Ectodermal cell (in vitro differentiated cells): ENCODE measurements at regions not wholly inside any gene's neighbourhood (a gene's known extent, or its start where the extent isn't known, plus 50 kb on each side); places are given as distances from the start of the nearest gene placed in this dataset.

Experiments
- H3K27ac ChIP-seq: 2 replicates; pipeline ENCODE4 v1.7.0; 2013; ENCODE audit warnings: mild to moderate bottlenecking, low read depth, low read length; ENCODE audit not compliant: insufficient read depth, poor library complexity, severe bottlenecking
- H3K27me3 ChIP-seq: 2 replicates; pipeline ENCODE4 v1.7.0; 2013; ENCODE audit warnings: mild to moderate bottlenecking, low read length; ENCODE audit not compliant: insufficient read depth, control insufficient read depth, poor library complexity, severe bottlenecking
- H3K36me3 ChIP-seq: one replicate; pipeline ENCODE4 v1.7.0; 2013; ENCODE audit warnings: low read length; ENCODE audit not compliant: control insufficient read depth, insufficient read depth
- H3K4me1 ChIP-seq: one replicate; pipeline ENCODE4 v1.7.0; 2013; ENCODE audit warnings: low read length; ENCODE audit not compliant: control insufficient read depth, insufficient read depth
- H3K4me3 ChIP-seq: 2 replicates; pipeline ENCODE4 v1.7.0; 2013; ENCODE audit warnings: low read depth, low read length, control low read depth; ENCODE audit not compliant: insufficient read depth
- H3K9me3 ChIP-seq: 2 replicates; pipeline ENCODE4 v1.7.0; 2013; ENCODE audit warnings: mild to moderate bottlenecking, low read length, moderate library complexity; ENCODE audit not compliant: control insufficient read depth
- WGBS, 2 experiments: methylation state at CpG; one replicate each; pipeline ENCODE4 v1.1.7; 2013; ENCODE audit warnings: missing lambda C conversion rate in 2 of 2; 5-methylcytosine and 5-hydroxymethylcytosine counted together

DNA sequence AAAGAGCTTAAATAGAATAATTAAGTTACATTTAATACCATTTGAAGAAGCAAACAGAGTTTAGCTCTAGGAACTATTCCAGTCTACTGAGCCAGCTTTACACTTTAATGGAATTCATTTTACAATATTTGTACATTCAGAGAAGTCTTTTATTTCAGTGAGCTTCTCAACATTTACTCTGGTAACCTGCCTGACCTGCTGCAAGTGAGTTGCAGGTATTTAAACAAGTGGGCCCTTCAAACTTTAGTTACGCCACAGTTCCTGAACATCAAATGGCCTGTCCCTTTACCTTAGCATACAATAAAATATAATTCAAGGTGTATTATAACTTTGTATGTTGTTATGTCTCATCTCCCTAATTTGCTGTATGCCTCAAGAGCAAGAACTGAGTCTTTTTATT is 121.6 kb upstream of the SEMA3C start:
- WGBS, 2 experiments = 83% methylated on average over 1 of the region's 1 CpG; no CpG with 5 or more reads in 1 of the 2 experiments
- Histone ChIP-seq H3K4me3 (no peak overlapping the region), H3K4me1 (no peaks in the 10 kb centered on the region), H3K9me3 (no peaks in the 10 kb centered on the region), H3K36me3 (no peaks in the 10 kb centered on the region), H3K27ac (no peak overlapping the region), H3K27me3 (no peaks in the 10 kb centered on the region)

GRCh38 chr7:81036871-81037270 is 118.0 kb upstream of the SEMA3C start:
- no peaks in the 10 kb centered on the region for H3K36me3 ChIP-seq
- no peak overlapping the region for H3K4me3 ChIP-seq
- H3K4me1 ChIP-seq = no peaks in the 10 kb centered on the region
- H3K9me3 ChIP-seq = no peaks in the 10 kb centered on the region
- no peaks in the 10 kb centered on the region for H3K27me3 ChIP-seq
- H3K27ac ChIP-seq = no peak overlapping the region

DNA sequence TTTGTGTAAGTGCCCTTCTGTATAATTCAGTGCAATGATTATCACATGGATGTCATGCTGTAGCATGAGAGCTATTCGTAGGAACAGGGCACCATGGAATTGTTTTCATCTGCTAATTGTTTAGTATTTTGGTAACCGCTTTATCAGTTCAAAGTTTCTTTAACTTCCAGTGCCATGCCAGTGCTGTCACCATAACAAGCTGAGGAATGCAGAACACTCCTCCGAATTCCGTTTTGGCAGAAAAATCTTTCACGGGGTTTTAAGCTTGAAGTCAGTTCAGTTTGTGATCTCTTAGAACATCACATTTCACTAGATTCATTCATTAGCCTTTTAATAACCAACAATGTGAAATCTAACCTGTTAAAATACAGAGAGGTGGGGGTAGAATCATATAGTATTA is 117.2 kb upstream of the SEMA3C start:
- Histone ChIP-seq H3K4me1 (no peaks in the 10 kb centered on the region), H3K36me3 (no peaks in the 10 kb centered on the region), H3K4me3 (no peak overlapping the region), H3K27ac (no peak overlapping the region), H3K9me3 (no peaks in the 10 kb centered on the region), H3K27me3 (no peaks in the 10 kb centered on the region)
- WGBS, 2 experiments = 86 to 87% methylated on average over 5 of the region's 5 CpGs

- Histone ChIP-seq H3K27ac (no peak overlapping the region), H3K27me3 (no peaks in the 10 kb centered on the region), H3K36me3 (no peaks in the 10 kb centered on the region), H3K9me3 (no peaks in the 10 kb centered on the region), H3K4me1 (no peaks in the 10 kb centered on the region), H3K4me3 (no peak overlapping the region)
- WGBS, 2 experiments = 85 to 97% methylated on average over 2 of the region's 3 CpGs
Observed at GRCh38 chr7:81031996-81032395, 113.1 kb upstream of the SEMA3C start.

GRCh38 chr7:81031243-81031642 is 112.4 kb upstream of the SEMA3C start:
- no peaks in the 10 kb centered on the region for H3K36me3 ChIP-seq
- WGBS, 2 experiments = 50 to 80% methylated on average over 1 of the region's 2 CpGs
- no peaks in the 10 kb centered on the region for H3K4me1 ChIP-seq
- no peak overlapping the region for H3K4me3 ChIP-seq
- no peaks in the 10 kb centered on the region for H3K9me3 ChIP-seq
- no peaks in the 10 kb centered on the region for H3K27me3 ChIP-seq
- no peak overlapping the region for H3K27ac ChIP-seq

DNA sequence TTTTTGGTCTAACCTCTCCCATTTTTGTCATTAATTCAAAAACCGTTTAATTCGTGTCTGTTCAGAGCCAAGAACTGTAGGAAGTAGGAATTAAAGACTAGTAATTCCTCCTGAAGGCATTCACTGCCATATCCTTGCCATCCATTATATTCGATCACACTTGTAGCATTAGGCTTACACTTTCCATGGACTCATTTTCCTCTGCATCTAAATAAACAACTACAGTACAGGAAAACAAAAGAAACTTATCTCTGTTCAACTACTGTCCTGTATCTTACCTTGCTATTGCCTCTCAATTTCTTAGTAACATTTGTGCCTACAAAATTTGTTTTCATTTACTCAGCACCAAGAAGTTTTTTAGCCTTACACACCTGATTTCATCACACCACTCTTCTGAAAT is 111.6 kb upstream of the SEMA3C start:
- no peak overlapping the region for H3K4me3 ChIP-seq
- H3K27me3 ChIP-seq = no peaks in the 10 kb centered on the region
- H3K4me1 ChIP-seq = no peaks in the 10 kb centered on the region
- H3K36me3 ChIP-seq = no peaks in the 10 kb centered on the region
- no peak overlapping the region for H3K27ac ChIP-seq
- 90 to 95% methylated on average over 3 of the region's 3 CpGs for WGBS, 2 experiments
- no peaks in the 10 kb centered on the region for H3K9me3 ChIP-seq

DNA sequence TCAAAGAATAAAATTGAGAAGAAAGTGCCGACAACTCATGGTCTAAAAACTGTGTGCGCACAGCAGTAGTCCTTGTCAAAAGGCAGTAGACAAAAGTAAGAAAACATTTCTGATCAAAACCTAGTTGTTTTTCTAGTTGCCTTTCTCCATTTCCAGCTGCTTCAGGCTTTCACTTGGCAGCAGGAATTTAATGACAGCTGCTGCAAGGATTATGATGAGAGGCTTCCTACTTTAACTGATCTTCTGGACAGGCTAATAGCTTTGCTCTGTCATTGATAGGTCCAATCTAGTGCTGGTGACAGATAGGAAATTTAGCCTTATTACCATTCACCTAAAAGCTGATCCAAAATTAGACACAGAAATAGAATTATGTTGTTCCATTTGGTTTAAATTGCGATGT is 110.7 kb upstream of the SEMA3C start:
- no peak overlapping the region for H3K4me3 ChIP-seq
- no peak overlapping the region for H3K27ac ChIP-seq
- H3K36me3 ChIP-seq = no peaks in the 10 kb centered on the region
- no peaks in the 10 kb centered on the region for H3K9me3 ChIP-seq
- no peaks in the 10 kb centered on the region for H3K4me1 ChIP-seq
- 88 to 96% methylated on average over 3 of the region's 3 CpGs for WGBS, 2 experiments
- no peaks in the 10 kb centered on the region for H3K27me3 ChIP-seq

- Histone ChIP-seq H3K4me1 (no peaks in the 10 kb centered on the region), H3K4me3 (no peak overlapping the region), H3K27ac (no peak overlapping the region), H3K36me3 (no peaks in the 10 kb centered on the region), H3K9me3 (no peaks in the 10 kb centered on the region), H3K27me3 (no peaks in the 10 kb centered on the region)
- WGBS, 2 experiments = 100% methylated on average over 1 of the region's 2 CpGs; no CpG with 5 or more reads in 1 of the 2 experiments
Observed at GRCh38 chr7:81025360-81025759, 106.5 kb upstream of the SEMA3C start.

DNA sequence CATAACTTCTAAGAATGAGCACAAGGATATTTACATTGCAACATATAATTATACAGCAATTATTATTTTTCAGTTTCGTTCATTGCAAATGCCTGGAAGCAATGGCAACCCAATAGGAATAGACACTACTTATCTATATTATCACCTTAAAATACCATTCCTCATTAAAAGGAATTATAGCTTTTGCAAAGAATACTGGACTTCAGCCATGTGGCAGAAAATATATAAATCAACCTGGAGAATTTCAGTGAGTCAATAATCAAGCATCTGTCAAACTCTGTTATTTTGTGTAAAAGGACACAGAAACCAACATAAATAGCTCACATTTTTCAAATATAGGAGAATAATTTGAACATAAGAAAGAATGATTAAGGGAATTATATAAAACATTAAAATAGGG is 96.1 kb upstream of the SEMA3C start:
- no peak overlapping the region for H3K27ac ChIP-seq
- no peaks in the 10 kb centered on the region for H3K36me3 ChIP-seq
- H3K4me1 ChIP-seq = no peaks in the 10 kb centered on the region
- no peak overlapping the region for H3K4me3 ChIP-seq
- H3K9me3 ChIP-seq = no peaks in the 10 kb centered on the region
- WGBS, 2 experiments = 92 to 100% methylated on average over 1 of the region's 1 CpG
- no peaks in the 10 kb centered on the region for H3K27me3 ChIP-seq

DNA sequence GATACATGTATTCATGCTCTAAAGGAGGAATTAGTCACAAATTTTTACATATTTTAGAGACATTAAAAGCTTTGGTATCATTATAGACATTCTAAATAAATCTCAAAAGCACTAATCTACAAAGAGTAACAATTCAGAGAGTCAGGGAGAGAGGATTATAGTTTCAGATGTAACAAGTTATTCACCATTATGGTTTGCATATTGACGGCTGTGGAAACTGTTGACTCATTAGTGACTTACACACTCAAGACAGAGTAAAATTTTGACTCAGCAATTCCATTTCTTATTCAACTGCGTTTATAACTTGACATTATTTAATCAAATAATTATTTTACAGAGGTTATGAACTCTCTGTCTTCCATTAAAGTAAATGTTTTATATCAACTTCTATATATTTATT is 95.4 kb upstream of the SEMA3C start:
- 94 to 100% methylated on average over 1 to 2 of the region's 2 CpGs for WGBS, 2 experiments
- no peak overlapping the region for H3K27ac ChIP-seq
- H3K27me3 ChIP-seq = no peaks in the 10 kb centered on the region
- no peaks in the 10 kb centered on the region for H3K36me3 ChIP-seq
- no peaks in the 10 kb centered on the region for H3K9me3 ChIP-seq
- no peak overlapping the region for H3K4me3 ChIP-seq
- no peaks in the 10 kb centered on the region for H3K4me1 ChIP-seq

DNA sequence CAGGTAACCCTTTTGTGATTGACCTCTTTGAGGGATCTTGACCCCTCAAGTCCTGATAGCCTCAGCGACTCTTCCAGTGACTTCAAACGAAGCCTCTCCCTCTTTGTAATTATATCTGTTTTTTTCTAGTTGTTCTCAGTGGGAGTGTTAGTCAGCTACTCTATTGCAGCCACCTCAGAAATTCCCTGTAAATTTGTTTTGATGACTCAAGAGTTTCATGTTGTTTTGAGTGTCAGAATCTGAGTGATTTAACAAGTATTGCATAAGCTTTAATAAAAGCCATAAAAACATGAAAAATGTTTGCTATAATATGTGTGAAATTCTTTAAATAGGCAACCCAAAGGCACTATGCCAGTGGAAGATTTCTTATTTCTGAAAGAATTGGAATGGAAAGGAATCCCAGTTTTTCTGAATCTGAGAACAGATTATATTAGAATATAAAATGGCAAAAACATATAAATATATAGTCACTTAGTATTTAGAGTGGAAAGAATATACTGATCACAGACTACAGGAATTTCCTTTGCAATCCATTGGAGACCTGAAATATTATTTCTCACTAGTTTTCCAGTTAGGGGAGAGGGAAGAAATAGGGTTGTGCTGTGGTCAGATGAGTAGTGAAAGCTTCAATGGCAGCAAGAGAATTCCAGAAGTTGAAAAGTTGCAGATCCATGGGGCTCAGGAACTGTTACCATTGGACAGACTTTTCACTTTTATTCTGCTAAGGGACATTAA is 94.4 kb upstream of the SEMA3C start:
- no peaks in the 10 kb centered on the region for H3K27me3 ChIP-seq
- no peaks in the 10 kb centered on the region for H3K9me3 ChIP-seq
- no peak overlapping the region for H3K4me3 ChIP-seq
- WGBS, 2 experiments = 17 to 27% methylated on average over 2 of the region's 2 CpGs
- H3K27ac ChIP-seq = no peak overlapping the region
- H3K4me1 ChIP-seq = no peaks in the 10 kb centered on the region
- no peaks in the 10 kb centered on the region for H3K36me3 ChIP-seq
